Trophoblast cell (in vitro differentiated cells and primary cell): ENCODE measurements at regions not wholly inside any gene's neighbourhood (a gene's known extent, or its start where the extent isn't known, plus 50 kb on each side); places are given as distances from the start of the nearest gene placed in this dataset.

Experiments
- DNase-seq, 2 donors: peaks; one replicate each; pipeline ENCODE4 v3.0.0-alpha.2; 2016
- H2AFZ ChIP-seq: 2 replicates; pipeline ENCODE4 v1.6.1; 2013; ENCODE audit warnings: low read length, moderate library complexity, mild to moderate bottlenecking; ENCODE audit not compliant: insufficient read depth, poor library complexity
- H2AK5ac ChIP-seq: 2 replicates; pipeline ENCODE4 v1.6.1; 2013; ENCODE audit warnings: mild to moderate bottlenecking, low read length
- H2BK120ac ChIP-seq: 2 replicates; pipeline ENCODE4 v1.6.1; 2013; ENCODE audit warnings: low read length, mild to moderate bottlenecking, moderate library complexity; ENCODE audit not compliant: insufficient read depth, poor library complexity
- H2BK12ac ChIP-seq: 2 replicates; pipeline ENCODE4 v1.6.1; 2013; ENCODE audit warnings: mild to moderate bottlenecking, low read length, moderate library complexity
- H2BK5ac ChIP-seq: 2 replicates; pipeline ENCODE4 v1.6.1; 2013; ENCODE audit warnings: low read length, low read depth, moderate library complexity, mild to moderate bottlenecking; ENCODE audit not compliant: poor library complexity
- H3K14ac ChIP-seq: 2 replicates; pipeline ENCODE4 v1.6.1; 2013; ENCODE audit warnings: mild to moderate bottlenecking, low read length
- H3K18ac ChIP-seq: 2 replicates; pipeline ENCODE4 v1.6.1; 2013; ENCODE audit warnings: mild to moderate bottlenecking, low read length
- H3K23ac ChIP-seq: 2 replicates; pipeline ENCODE4 v1.6.1; 2013; ENCODE audit warnings: low read length
- H3K27ac ChIP-seq: 2 replicates; pipeline ENCODE4 v1.5.1; 2013; ENCODE audit warnings: low read depth, mild to moderate bottlenecking, inconsistent platforms, low read length, moderate library complexity
- H3K27me3 ChIP-seq: 2 replicates; pipeline ENCODE4 v1.6.1; 2013; ENCODE audit warnings: inconsistent platforms, mild to moderate bottlenecking, low read length, moderate library complexity; ENCODE audit not compliant: insufficient read depth
- H3K36me3 ChIP-seq, 2 experiments: 1 replicate in 1 of 2; 2 replicates in 1 of 2; pipeline ENCODE4 v1.6.1; 2013; ENCODE audit warnings: low read length in 2 of 2, mild to moderate bottlenecking in 2 of 2, moderate library complexity in 1 of 2; ENCODE audit not compliant: insufficient read depth in 2 of 2, control insufficient read depth in 1 of 2
- H3K4ac ChIP-seq: 2 replicates; pipeline ENCODE4 v1.6.1; 2013; ENCODE audit warnings: low read depth, mild to moderate bottlenecking, low read length, moderate library complexity
- H3K4me1 ChIP-seq, 2 experiments: 1 replicate in 1 of 2; 2 replicates in 1 of 2; pipeline ENCODE4 v1.6.1; 2013; ENCODE audit warnings: low read length in 2 of 2, mild to moderate bottlenecking in 2 of 2, moderate library complexity in 1 of 2; ENCODE audit not compliant: insufficient read depth in 2 of 2, control insufficient read depth in 1 of 2
- H3K4me2 ChIP-seq: 2 replicates; pipeline ENCODE4 v1.6.1; 2013; ENCODE audit warnings: inconsistent platforms, mild to moderate bottlenecking, low read length, moderate library complexity
- H3K4me3 ChIP-seq: 2 replicates; pipeline ENCODE4 v1.5.1; 2013; ENCODE audit warnings: mild to moderate bottlenecking, low read depth, low read length, inconsistent platforms
- H3K79me1 ChIP-seq: one replicate; pipeline ENCODE4 v1.6.1; 2013; ENCODE audit warnings: low read length
- H3K79me2 ChIP-seq: 2 replicates; pipeline ENCODE4 v1.6.1; 2013; ENCODE audit warnings: low read length, mild to moderate bottlenecking; ENCODE audit not compliant: control insufficient read depth, insufficient read depth, poor library complexity
- H3K9ac ChIP-seq: 2 replicates; pipeline ENCODE4 v1.6.1; 2013; ENCODE audit warnings: mild to moderate bottlenecking, low read length
- H3K9me3 ChIP-seq: 2 replicates; pipeline ENCODE4 v1.6.1; 2013; ENCODE audit warnings: low read depth, mild to moderate bottlenecking, control low read depth, inconsistent platforms, low read length; ENCODE audit not compliant: insufficient read depth
- H4K12ac ChIP-seq: 2 replicates; pipeline ENCODE4 v1.6.1; 2013; ENCODE audit warnings: low read depth, mild to moderate bottlenecking, low read length, moderate library complexity
- H4K8ac ChIP-seq: 2 replicates; pipeline ENCODE4 v1.6.1; 2013; ENCODE audit warnings: low read depth, mild to moderate bottlenecking, low read length, moderate library complexity
- H4K91ac ChIP-seq: one replicate; pipeline ENCODE4 v1.6.1; 2013; ENCODE audit warnings: low read depth, mild to moderate bottlenecking, low read length, moderate library complexity
- WGBS: extraction: QIAGEN DNeasy Blood & Tissue Kit; methylation state at CpG from one replicate; pipeline ENCODE4 v1.1.7; 2013; ENCODE audit warnings: missing lambda C conversion rate; ENCODE audit not compliant: insufficient read length, insufficient coverage; ENCODE audit errors: extremely low coverage; 5-methylcytosine and 5-hydroxymethylcytosine counted together

DNA sequence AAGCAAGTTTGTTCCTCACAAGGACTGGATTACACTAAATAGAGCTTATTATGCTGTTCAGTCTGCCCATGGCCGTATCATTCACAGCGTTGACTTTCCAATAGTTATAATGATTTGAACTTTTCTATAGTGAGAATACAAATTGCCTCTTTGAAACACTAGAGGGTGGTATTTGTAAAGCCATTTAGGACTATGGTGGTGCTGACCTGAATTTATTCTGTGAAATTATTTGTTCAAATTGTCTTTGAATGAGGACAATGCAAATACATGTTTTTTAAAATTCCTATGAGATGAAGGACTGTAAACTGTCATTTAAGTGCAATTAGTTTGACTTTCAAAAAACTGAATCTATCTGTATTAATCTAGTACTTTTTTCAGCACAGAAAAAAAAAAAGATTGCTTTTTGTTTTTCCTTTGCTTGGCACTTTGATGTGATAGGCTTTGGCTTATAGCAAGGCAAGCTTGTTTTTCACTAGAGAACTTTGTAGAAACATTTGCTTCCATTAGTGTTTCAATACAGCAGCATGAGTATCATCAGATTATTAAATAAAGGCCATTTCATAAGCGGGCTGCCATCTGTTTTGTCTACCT lies 122.7 kb upstream of the TMEM229A start:
- H4K12ac ChIP-seq, result no peak overlapping the region
- H4K8ac ChIP-seq, result no peak overlapping the region
- no peak overlapping the region for H3K4ac ChIP-seq
- H3K27me3 ChIP-seq, result no peaks in the 10 kb centered on the region
- no peak overlapping the region for H2BK12ac ChIP-seq
- DNase-seq, result peak in 1 of 2 donors; percentile 41
- H3K4me1 ChIP-seq, result no peaks in the 10 kb centered on the region
- H3K9me3 ChIP-seq, result no peaks in the 10 kb centered on the region
- H3K9ac ChIP-seq, result no peak overlapping the region
- no peak overlapping the region for H2AFZ ChIP-seq
- H4K91ac ChIP-seq, result no peak overlapping the region
- no peaks in the 10 kb centered on the region for H3K79me2 ChIP-seq
- H2AK5ac ChIP-seq, result no peak overlapping the region
- H3K18ac ChIP-seq, result no peak overlapping the region
- no peaks in the 10 kb centered on the region for H3K36me3 ChIP-seq
- no peak overlapping the region for H3K27ac ChIP-seq
- no peak overlapping the region for H2BK5ac ChIP-seq
- no peak overlapping the region for H3K4me2 ChIP-seq
- no peak overlapping the region for H2BK120ac ChIP-seq
- no peak overlapping the region for H3K4me3 ChIP-seq
- no peaks in the 10 kb centered on the region for H3K79me1 ChIP-seq
- H3K14ac ChIP-seq, result no peak overlapping the region
- H3K23ac ChIP-seq, result no peak overlapping the region
- no CpG with 5 or more reads among the region's 3 CpGs for WGBS

DNA sequence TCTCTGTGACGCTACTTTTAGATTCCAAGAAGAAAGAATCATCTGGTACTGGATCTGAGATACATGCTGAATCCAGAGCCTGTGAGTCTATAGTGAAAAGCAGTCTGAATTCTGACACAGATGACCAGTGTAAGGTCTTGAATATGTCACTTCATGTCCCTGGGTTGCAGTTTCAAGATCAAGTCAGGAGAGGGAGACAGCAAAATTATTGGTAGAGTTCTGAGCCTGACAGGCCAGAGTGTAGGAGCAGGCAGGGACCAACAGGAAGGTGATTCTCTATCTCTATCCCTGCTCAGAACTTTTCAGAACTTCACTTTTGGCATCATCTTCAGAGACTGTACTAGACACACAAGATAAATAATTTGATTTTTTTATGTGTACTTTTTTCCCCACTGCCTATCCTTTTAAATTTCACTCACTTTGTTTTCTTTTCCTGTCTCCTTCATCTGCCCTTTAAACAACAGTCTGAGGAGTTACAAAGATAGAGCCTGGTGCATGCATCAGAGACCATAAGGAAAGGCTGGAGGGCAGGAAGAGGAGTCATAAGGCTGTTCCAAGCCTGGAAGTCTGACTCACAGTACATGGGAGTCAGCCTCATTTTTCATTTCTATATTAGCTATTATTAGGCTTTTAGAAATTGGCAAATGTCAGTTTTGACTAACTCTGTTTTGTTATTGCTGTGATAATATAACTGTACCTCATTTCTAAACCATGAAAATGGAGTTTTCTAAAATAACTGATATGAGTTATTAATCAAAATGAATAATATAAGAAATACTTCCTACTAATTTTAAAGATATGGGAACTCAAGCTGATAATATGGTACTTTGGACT lies 120.2 kb upstream of the TMEM229A start:
- Histone ChIP-seq H3K79me2 (no peaks in the 10 kb centered on the region), H3K4ac (no peak overlapping the region), H4K8ac (no peak overlapping the region), H3K18ac (no peak overlapping the region), H3K4me3 (no peak overlapping the region), H3K9me3 (no peaks in the 10 kb centered on the region), H2AK5ac (no peak overlapping the region), H3K14ac (no peak overlapping the region), H3K27ac (no peak overlapping the region), H3K79me1 (no peaks in the 10 kb centered on the region), H2BK120ac (no peak overlapping the region), H2AFZ (no peak overlapping the region), H3K36me3 (no peaks in the 10 kb centered on the region), H3K9ac (no peak overlapping the region), H3K23ac (no peak overlapping the region), H2BK12ac (no peak overlapping the region), H3K4me2 (no peak overlapping the region), H4K91ac (no peak overlapping the region), H3K4me1 (no peaks in the 10 kb centered on the region), H4K12ac (no peak overlapping the region), H2BK5ac (no peak overlapping the region), H3K27me3 (no peaks in the 10 kb centered on the region)
- no CpG with 5 or more reads among the region's 1 CpG for WGBS
- DNase-seq, result peak in 1 of 2 donors; percentile 55

DNA sequence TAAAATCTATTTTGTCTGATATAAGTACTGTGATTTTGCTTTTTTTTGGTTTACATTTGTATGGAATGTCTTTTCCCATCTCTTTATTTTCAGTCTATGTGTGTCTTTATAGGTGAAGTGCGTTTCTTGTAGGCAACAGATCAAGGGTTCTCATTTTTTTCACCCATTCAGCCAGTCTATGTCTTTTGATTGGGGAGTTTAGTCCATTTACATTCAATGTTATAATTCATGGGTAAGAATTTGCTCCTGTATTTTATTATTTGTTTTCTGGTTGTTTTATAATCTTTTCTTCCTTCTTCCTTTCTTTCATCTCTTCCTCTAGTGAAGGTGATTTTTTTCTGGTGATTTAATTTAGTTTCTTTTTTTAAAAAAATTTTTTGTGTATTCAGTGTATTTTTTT lies 104.8 kb upstream of the TMEM229A start:
- no peak overlapping the region for H4K8ac ChIP-seq
- H3K79me2 ChIP-seq, result no peaks in the 10 kb centered on the region
- H3K14ac ChIP-seq, result no peak overlapping the region
- no peaks in the 10 kb centered on the region for H3K4me1 ChIP-seq
- no peak overlapping the region for H2BK120ac ChIP-seq
- H3K4ac ChIP-seq, result no peak overlapping the region
- no peak overlapping the region for H3K18ac ChIP-seq
- no peak overlapping the region for H2AFZ ChIP-seq
- H2AK5ac ChIP-seq, result no peak overlapping the region
- no peak overlapping the region for H3K23ac ChIP-seq
- H3K36me3 ChIP-seq, result no peaks in the 10 kb centered on the region
- H2BK12ac ChIP-seq, result no peak overlapping the region
- no peak overlapping the region for H3K4me2 ChIP-seq
- no CpG with 5 or more reads among the region's 1 CpG for WGBS
- no peak overlapping the region for H3K27ac ChIP-seq
- no peaks in the 10 kb centered on the region for H3K9me3 ChIP-seq
- no peak overlapping the region for H2BK5ac ChIP-seq
- H4K91ac ChIP-seq, result no peak overlapping the region
- no peak for DNase-seq
- no peaks in the 10 kb centered on the region for H3K79me1 ChIP-seq
- no peak overlapping the region for H4K12ac ChIP-seq
- H3K9ac ChIP-seq, result no peak overlapping the region
- H3K4me3 ChIP-seq, result no peak overlapping the region
- no peaks in the 10 kb centered on the region for H3K27me3 ChIP-seq

DNA sequence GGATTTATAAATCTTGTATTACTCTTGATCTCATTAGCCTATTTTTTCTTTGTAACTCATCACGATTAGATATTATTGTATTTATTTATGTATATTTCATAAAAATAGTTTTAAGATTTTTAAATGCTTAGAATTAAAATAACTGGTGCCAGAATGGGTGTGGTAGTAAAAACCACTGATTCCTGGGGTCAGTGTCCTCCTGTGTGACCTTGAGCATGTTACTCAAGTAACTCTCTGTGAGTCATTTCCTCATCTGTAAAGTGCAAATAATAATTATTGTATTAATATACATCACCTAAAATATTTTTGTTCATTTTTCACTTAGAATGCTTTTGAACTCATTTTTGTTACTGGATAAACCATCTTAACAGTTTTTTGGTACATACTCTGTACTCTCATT lies 91.3 kb upstream of the TMEM229A start:
- H3K14ac ChIP-seq, result no peak overlapping the region
- no peaks in the 10 kb centered on the region for H3K4me1 ChIP-seq
- no peaks in the 10 kb centered on the region for H3K79me2 ChIP-seq
- H3K4me3 ChIP-seq, result no peak overlapping the region
- H3K27me3 ChIP-seq, result no peaks in the 10 kb centered on the region
- H2BK12ac ChIP-seq, result no peak overlapping the region
- H3K27ac ChIP-seq, result no peak overlapping the region
- peaks cover 2% of the 10 kb centered on the region for H3K9me3 ChIP-seq
- no peak overlapping the region for H4K12ac ChIP-seq
- H3K4ac ChIP-seq, result no peak overlapping the region
- no peak overlapping the region for H4K91ac ChIP-seq
- H2AK5ac ChIP-seq, result no peak overlapping the region
- no peak overlapping the region for H4K8ac ChIP-seq
- no peak overlapping the region for H2BK5ac ChIP-seq
- no peaks in the 10 kb centered on the region for H3K36me3 ChIP-seq
- no peak overlapping the region for H3K4me2 ChIP-seq
- no peak overlapping the region for H3K18ac ChIP-seq
- no peaks in the 10 kb centered on the region for H3K79me1 ChIP-seq
- H2AFZ ChIP-seq, result no peak overlapping the region
- WGBS, result no CpG with 5 or more reads among the region's 1 CpG
- H3K9ac ChIP-seq, result no peak overlapping the region
- no peak overlapping the region for H3K23ac ChIP-seq
- no peak for DNase-seq
- H2BK120ac ChIP-seq, result no peak overlapping the region
